ENCODE measurements at regions not wholly inside any gene's neighbourhood (a gene's known extent, or its start where the extent isn't known, plus 50 kb on each side); places are given as distances from the start of the nearest gene placed in this dataset.

GRCh38 chr2:177020524-177021119, 192.0 kb upstream of the HNRNPA3 start:
- no peak for DNase-seq (ENCODE audit: low spot score)

GRCh38 chr2:177021706-177022343, 190.8 kb upstream of the HNRNPA3 start:
- no peak for DNase-seq (ENCODE audit: low spot score)

DNA sequence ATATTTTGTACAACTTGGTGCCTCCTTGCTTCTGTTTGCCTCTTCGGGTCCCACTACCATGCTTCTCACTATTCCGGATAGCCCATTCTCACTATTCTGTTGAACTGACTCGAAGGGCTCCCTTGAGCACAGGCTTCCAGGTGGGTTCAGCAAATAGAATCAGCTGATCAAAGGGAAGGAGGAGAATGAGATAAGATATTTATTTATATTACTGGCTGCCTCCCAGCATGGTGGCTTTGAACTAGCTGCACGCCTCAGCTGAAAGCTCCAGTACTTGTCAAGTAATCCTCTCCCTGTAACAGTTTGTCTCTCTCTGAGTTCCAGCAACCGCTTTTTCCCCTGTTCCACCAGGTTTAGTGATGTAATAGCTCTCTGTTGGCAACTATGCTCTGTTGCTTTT, 187.8 kb upstream of the HNRNPA3 start:
- DNase-seq (ENCODE audit: low spot score) = no peak

- DNase-seq (ENCODE audit: low spot score) = no peak
Measured at GRCh38 chr2:177026253-177026652, 186.3 kb upstream of the HNRNPA3 start.

- no peak for DNase-seq (ENCODE audit: low spot score)
Measured at GRCh38 chr2:177026956-177027355, 185.6 kb upstream of the HNRNPA3 start.

GRCh38 chr2:177028296-177028695, 184.3 kb upstream of the HNRNPA3 start:
- DNase-seq (ENCODE audit: low spot score) = no peak

DNA sequence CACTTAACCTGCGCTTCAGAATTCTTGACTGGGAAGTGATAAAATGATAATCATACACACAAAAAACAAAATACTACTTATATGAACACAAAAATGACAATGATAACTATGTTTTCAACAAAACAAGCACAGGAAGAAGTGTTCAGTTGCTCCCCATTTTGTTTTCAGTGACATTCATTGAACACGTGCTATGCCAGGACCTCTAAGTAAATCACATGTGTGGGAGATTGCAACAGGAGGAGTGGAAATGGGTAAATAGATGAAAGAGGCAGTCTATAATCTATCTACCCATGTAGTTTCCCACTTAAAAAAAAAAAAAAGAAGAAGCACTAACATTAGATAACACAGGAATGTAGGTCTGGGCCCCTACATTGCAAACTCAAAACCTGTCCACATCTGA, 183.5 kb upstream of the HNRNPA3 start:
- DNase-seq (ENCODE audit: low spot score) = no peak

GRCh38 chr2:177029501-177029900, 183.1 kb upstream of the HNRNPA3 start:
- DNase-seq (ENCODE audit: low spot score) = no peak

- no peak for DNase-seq (ENCODE audit: low spot score)
Measured at GRCh38 chr2:177029901-177030300, 182.7 kb upstream of the HNRNPA3 start.

- no peak for DNase-seq (ENCODE audit: low spot score)
Measured at GRCh38 chr2:177030451-177031105, 182.0 kb upstream of the HNRNPA3 start.

GRCh38 chr2:177031438-177032180, 181.0 kb upstream of the HNRNPA3 start:
- DNase-seq (ENCODE audit: low spot score) = no peak

DNA sequence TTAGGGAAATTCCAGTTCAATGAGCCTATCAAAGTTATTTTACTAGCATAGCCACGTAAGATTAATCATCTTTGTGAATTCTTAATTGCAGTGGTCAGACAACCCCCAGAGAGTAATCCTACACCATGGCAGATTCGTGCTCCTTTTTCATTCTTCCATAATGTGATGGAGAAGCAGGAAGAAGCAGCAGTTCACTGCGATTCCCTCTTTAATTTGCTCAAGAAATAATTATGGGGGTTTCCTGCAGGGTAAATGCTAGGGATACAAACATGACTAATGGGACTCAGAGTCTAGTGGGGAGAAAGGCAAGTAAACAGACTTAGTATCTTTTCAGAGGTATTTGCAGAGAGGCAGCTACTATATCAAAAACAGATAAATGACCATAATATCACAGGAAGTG, 175.8 kb upstream of the HNRNPA3 start:
- DNase-seq (ENCODE audit: low spot score) = no peak

DNA sequence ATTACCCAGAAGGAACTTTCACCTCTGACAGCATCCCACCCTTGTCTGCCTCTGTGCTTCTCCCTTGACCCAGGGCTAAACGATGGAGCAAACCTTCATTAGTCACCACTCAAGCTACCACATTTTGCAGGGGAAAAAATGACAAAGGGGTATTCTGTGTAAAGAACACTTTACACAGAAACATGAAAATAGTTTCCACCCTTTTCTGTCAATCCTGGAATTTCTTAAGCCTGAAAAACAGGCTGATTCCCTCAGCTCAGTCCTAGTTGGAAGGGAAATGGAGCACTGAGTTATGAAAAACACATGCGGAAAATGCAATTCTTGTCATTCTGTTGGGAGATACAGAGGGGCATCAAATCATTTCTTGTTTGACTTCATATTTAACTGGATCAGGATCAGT, 175.0 kb upstream of the HNRNPA3 start:
- DNase-seq (ENCODE audit: low spot score) = no peak

DNA sequence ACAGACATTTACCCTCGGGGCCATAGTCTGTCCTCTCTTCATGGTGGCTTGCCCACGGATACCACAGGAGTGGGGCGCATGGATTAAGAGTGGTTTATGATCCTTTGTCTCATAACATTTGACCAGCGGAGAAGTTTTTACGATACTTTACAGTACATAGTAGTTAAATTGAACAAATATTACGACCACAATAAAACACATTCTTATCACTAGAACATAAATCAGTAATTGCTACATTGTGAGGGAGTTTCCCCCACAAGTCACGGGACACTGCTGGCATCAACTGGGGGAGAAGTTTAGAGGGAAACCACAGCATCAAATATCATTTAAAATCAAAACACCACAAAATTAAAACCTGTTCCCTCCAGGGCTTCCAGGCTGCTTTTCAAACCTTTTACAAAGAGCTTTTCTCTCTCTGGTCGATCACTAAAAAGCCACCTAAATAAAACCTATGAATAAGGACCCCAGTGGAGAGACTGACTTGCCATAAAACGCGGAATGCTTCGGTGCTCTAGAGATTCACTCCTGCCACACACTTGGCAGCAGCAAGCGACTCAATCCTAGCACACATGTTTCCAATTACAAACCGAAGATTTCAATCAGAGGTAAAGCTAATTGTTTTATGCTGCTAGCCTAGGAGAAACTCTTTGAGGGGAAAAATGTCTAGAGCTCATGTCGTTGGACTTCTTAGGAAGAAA, 173.7 kb upstream of the HNRNPA3 start:
- no peak for DNase-seq (ENCODE audit: low spot score)

DNA sequence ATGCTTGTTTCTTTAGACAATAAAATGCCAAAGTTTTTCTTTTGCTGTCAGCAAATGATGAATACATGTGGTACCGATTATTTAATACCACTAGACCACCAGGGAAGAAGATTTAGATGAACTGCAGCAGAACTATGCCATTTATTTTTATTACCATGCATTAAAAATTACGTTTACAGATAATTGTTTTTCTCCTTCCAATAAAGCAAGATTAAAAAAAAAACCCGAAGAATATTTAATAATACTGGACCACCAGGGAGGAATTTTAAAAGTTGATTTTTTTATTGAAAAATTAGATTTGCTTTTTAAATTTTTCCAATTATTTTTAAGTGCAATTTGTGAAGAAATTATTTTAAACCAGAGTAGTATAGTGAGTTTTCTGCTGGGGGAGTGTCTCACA, 170.3 kb upstream of the HNRNPA3 start:
- DNase-seq (ENCODE audit: low spot score) = no peak

DNA sequence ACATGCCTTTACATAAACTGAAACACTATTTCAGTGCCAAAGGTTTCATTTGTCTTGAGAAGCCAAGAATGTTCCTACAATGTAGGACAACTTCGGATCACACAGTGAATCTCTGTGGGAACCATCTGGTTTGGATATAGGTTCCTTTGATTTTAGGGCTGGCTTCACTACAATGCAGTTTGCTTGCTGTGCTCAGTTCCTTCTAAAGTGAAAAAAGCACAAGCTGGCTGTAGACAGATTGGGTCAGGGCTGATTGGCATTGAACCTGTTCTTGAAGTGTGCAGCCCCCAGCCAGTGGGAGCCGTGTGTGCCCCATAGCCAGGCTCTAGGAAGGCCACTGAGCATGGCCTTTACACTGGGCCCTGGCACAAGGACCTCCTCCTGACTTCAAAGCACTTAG, 167.9 kb upstream of the HNRNPA3 start:
- no peak for DNase-seq (ENCODE audit: low spot score)

DNA sequence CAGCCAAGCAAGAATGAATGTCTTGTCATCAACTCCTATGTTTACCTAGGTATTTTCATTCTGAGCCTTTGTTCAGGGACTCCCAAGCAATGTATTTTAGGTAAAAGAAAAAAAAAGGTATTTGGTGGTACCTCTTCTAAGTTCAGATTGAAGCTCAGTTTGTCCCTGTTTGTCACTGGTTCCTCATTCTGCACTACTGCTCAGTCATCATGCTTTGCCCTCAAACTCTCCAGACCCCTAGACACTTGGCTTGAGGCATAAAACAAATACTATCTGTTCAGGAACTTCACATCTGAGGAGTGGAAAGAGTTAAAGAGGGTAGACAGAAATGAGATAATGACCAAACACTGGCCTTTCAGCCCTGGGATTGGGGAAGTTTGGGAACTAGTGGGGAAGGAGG, 163.6 kb upstream of the HNRNPA3 start:
- DNase-seq (ENCODE audit: low spot score) = no peak

- DNase-seq (ENCODE audit: low spot score) = no peak
Measured at GRCh38 chr2:177051278-177051677, 161.3 kb upstream of the HNRNPA3 start.

- no peak for DNase-seq (ENCODE audit: low spot score)
Measured at GRCh38 chr2:177052471-177052870, 160.1 kb upstream of the HNRNPA3 start.

- DNase-seq (ENCODE audit: low spot score) = no peak
Measured at GRCh38 chr2:177053038-177053437, 159.6 kb upstream of the HNRNPA3 start.

- DNase-seq (ENCODE audit: low spot score) = no peak
Measured at GRCh38 chr2:177053716-177054115, 158.9 kb upstream of the HNRNPA3 start.

GRCh38 chr2:177056481-177056929, 156.1 kb upstream of the HNRNPA3 start:
- DNase-seq (ENCODE audit: low spot score) = no peak
